ENCODE measurements at regions not wholly inside any gene's neighbourhood (a gene's known extent, or its start where the extent isn't known, plus 50 kb on each side); places are given as distances from the start of the nearest gene placed in this dataset.

DNA sequence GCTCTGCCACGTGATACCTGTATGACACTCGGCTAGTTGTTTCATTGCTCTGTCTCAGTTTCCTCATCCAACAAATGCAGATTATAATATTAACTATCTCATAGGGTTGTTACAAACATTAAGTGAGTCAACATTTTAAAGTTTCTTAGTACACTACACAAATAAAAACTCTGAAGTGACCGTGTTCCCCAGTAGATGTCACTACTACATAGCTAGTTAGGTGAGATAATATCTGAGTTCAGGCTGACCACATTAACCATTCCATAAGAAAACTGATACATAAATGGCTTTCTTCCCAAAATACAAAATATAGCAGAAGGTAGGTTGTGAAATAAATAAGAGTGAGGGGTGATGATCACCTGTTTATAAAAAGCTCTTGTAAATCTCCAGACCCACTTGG is 214.1 kb downstream of the NUF2 start:
- ChIA-PET CTCF (interaction anchor here (0.7 to 1.8 kb wide), 3 partner anchors 13 to 1252 kb away, joined by 3 to 8 read pairs (median 3); no protein-coding TSS in a partner anchor), POLR2A (no interaction called here)
- TF ChIP-seq, protein P1, sequence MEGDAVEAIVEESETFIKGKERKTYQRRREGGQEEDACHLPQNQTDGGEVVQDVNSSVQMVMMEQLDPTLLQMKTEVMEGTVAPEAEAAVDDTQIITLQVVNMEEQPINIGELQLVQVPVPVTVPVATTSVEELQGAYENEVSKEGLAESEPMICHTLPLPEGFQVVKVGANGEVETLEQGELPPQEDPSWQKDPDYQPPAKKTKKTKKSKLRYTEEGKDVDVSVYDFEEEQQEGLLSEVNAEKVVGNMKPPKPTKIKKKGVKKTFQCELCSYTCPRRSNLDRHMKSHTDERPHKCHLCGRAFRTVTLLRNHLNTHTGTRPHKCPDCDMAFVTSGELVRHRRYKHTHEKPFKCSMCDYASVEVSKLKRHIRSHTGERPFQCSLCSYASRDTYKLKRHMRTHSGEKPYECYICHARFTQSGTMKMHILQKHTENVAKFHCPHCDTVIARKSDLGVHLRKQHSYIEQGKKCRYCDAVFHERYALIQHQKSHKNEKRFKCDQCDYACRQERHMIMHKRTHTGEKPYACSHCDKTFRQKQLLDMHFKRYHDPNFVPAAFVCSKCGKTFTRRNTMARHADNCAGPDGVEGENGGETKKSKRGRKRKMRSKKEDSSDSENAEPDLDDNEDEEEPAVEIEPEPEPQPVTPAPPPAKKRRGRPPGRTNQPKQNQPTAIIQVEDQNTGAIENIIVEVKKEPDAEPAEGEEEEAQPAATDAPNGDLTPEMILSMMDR (IDR thresholded peaks at IDR 0.05; ENCODE audit: control extremely low read depth, extremely low read depth, low read depth, missing control alignments) = peak; percentile 26
- DNase-seq (ENCODE audit: extremely low spot score) = no peak

DNA sequence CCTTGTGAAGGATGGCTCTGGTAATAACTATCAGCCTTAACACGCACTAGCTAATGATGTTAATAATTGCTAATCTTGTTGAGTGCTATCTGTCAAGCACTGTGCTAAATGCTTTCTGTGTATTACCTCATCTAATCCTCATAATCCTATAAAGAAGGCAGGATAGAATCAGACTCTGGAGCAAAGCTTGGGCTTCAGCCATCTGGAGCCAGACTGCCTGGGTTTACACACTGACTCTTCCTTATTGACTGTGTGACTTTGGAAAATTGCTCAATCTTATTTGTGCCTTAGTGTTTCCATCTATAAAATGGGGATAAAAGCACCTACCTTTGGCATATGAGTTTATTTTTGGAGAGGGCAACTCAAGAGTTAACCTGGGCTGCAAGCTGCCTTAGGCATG is 216.1 kb downstream of the NUF2 start:
- TF ChIP-seq, protein P1 (IDR thresholded peaks at IDR 0.05; ENCODE audit: control extremely low read depth, extremely low read depth, low read depth, missing control alignments) = no peak
- ChIA-PET CTCF (interaction anchor here (1.1 to 2.1 kb wide), 3 partner anchors 8 to 1250 kb away, joined by 4 to 8 read pairs (median 6); no protein-coding TSS in a partner anchor), POLR2A (no interaction called here)
- no peak for DNase-seq (ENCODE audit: extremely low spot score)

DNA sequence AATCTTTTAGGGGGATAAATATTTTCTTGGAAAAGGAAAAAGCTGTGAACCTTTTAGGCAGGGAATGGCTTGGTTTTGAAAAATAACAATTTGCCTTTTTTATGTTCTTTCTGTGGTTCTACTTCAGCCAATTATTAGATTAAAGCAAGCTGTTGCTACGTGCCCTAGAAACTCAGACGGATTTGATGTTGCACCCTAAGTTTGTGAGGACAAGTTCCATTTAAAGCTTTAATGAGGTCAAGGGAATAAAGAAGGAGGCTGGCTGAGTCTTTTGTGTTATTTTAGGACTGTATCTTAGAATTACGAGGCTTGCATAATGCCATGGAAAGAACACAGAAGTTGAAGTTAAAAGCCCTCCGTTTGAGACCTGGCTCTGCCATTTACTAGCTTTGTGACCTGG is 216.9 kb downstream of the NUF2 start:
- no peak for DNase-seq (ENCODE audit: extremely low spot score)
- CTCF ChIA-PET = interaction anchor here (0.7 to 2.1 kb wide), 2 partner anchors 11 to 1249 kb away, joined by 3 to 6 read pairs; no protein-coding TSS in a partner anchor
- POLR2A ChIA-PET = no interaction called here
- TF ChIP-seq, protein P1 (IDR thresholded peaks at IDR 0.05; ENCODE audit: control extremely low read depth, extremely low read depth, low read depth, missing control alignments) = no peak

DNA sequence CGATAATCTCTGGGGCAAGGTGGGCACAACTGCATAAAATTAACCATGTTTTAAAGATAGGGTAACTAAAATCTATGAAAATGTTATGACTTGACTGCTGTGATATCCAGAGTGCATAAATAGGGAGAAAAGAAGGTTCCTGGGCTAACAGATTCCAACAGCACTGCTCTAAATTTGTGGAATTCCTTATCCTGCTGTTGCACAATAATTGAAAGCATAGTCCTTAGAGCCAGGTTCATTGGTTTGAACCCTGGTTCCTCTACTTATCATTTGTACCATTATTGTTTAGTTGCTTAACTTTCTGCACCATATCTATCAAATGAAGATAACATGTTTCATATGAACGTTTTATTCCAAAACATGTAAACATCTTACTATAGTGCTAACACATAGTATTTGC is 219.0 kb downstream of the NUF2 start:
- TF ChIP-seq, protein P1 (IDR thresholded peaks at IDR 0.05; ENCODE audit: control extremely low read depth, extremely low read depth, low read depth, missing control alignments) = no peak
- ChIA-PET POLR2A (no interaction called here), CTCF (interaction anchor here (1.0 kb wide), 1 partner anchor 10 kb away, joined by 3 read pairs; no protein-coding TSS in a partner anchor)
- no peak for DNase-seq (ENCODE audit: extremely low spot score)

DNA sequence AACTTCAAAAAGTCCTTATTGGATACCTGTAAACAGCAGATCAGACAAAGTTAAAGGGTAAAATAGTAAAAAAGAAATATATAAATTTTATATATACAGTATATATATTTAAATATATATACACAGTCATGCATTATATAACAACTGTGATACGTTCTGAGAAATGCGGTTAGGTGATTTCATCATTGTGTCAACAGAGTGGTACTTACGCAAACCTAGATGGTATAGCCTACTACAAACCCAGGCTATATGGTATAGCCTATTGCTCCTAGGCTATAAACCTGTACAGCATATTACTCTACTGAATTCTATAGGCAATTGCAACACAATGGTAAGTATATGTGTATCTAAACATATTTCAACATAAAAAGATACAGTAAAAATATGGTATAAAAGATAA is 222.7 kb downstream of the NUF2 start:
- ChIA-PET POLR2A (no interaction called here), CTCF (interaction anchor here (0.8 to 1.0 kb wide), 2 partner anchors 9 to 13 kb away, joined by 3 read pairs; no protein-coding TSS in a partner anchor)
- no peak for DNase-seq (ENCODE audit: extremely low spot score)
- TF ChIP-seq, protein P1 (IDR thresholded peaks at IDR 0.05; ENCODE audit: control extremely low read depth, extremely low read depth, low read depth, missing control alignments) = no peak

DNA sequence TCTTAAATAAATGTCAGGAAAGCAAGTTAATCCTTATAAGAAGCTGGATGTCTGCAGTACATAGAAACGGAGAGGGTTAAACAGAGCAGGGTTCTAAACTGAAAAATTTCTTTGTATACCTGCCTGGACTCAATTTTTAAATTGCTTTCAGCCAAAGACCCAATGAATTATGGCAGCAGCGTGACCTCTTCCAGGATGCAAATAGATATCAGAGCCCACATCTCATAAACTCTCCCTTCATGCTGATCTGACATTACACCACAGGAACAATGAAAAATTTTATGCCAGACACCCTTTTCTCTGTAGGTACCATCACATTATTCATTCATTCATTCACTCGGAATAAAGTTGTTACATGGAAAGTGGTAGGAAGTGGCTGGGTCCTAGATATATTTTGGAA is 236.4 kb downstream of the NUF2 start:
- ChIA-PET CTCF (interaction anchor here (1.7 kb wide), 1 partner anchor 10 kb away, joined by 7 read pairs; no protein-coding TSS in a partner anchor), POLR2A (no interaction called here)
- TF ChIP-seq, protein P1 (IDR thresholded peaks at IDR 0.05; ENCODE audit: control extremely low read depth, extremely low read depth, low read depth, missing control alignments) = no peak
- no peak for DNase-seq (ENCODE audit: extremely low spot score)
